ENCODE measurements at regions not wholly inside any gene's neighbourhood (a gene's known extent, or its start where the extent isn't known, plus 50 kb on each side); places are given as distances from the start of the nearest gene placed in this dataset.

- no peak for DNase-seq
Measured at GRCh38 chr7:340979-341694, 51.2 kb downstream of the FOXL3 start.

- DNase-seq, result no peak
Measured at GRCh38 chr7:341841-342638, 52.1 kb downstream of the FOXL3 start.

GRCh38 chr7:342681-343216 is 52.8 kb downstream of the FOXL3 start:
- DNase-seq, result no peak

DNA sequence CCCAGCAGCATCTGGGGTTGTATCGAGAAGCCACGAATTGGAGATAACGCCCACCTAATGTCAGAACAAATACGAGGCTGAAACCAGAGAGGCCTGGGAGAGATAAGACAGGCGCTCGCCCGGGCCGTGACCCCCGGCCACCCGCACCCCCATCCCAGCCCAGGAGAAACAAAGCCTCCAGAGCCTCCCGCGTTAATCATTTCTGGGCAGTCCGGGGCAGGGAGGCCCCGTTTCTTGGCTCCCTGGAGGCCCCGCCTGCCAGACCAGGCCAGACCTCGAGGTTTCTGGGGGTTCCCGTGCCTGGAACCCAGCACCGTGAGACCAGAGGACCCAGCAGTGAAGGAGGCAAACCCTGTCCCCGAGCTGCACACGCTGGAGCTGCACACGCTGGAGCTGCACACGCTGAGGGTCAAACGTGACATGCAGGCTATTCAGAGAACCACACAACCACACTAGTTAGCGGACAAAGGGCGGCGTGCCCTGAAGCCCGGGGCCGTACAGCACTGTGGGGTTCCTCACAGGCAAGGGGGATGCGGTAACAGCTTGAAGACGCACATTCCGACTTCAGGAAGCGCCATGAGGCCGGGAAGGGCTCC is 53.4 kb downstream of the FOXL3 start:
- DNase-seq, result no peak

- no peak for DNase-seq
Measured at GRCh38 chr7:343864-344607, 54.1 kb downstream of the FOXL3 start.

DNA sequence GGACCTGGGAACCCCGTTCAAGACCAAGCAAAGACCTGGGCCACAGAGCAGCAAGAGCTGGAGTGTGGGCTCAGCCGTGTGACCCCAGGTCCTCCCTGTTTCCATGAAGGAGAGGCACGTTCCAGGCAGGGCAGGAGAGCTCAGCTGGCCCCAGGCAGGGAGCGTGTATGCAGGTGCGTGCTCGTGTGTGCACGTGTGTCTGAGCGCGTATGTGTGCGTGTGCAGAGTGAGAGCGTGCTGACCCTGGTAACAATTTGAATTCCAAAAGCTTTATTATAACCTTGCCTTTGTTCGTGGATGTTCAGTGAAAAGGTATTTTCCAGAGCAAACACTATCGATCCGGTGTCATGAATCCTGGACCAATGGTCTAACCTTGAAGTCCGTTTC is 54.6 kb downstream of the FOXL3 start:
- DNase-seq, result no peak

- no peak for DNase-seq
Measured at GRCh38 chr7:346116-346898, 56.3 kb downstream of the FOXL3 start.

DNA sequence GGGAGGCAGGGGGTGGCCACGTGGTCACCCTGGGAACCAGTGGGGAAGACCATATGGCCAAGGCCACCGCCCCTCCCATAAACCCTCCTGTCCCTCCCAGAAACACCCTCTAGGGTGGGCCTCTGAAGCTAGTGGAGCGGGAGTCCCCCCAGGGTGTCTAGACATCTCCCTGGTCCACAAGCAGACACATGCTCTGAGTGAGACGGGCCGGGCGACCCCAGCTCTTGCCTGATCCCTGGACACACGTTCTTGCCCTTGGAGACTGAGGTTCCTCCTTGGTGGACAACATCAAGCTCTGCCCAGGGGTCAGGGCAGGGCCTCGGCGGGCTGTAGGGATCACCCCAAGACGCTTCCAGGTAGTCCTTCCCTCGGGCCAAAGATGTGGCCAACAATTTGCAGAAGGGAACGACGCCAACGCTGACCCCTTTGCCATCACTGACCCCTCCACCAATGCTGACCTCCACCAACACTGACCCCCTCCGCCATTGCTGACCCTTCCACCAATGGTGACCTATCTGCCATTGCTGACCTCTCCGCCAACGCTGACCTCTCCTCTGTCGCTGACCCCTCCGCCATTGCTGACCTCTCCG is 57.1 kb downstream of the FOXL3 start:
- no peak for DNase-seq

DNA sequence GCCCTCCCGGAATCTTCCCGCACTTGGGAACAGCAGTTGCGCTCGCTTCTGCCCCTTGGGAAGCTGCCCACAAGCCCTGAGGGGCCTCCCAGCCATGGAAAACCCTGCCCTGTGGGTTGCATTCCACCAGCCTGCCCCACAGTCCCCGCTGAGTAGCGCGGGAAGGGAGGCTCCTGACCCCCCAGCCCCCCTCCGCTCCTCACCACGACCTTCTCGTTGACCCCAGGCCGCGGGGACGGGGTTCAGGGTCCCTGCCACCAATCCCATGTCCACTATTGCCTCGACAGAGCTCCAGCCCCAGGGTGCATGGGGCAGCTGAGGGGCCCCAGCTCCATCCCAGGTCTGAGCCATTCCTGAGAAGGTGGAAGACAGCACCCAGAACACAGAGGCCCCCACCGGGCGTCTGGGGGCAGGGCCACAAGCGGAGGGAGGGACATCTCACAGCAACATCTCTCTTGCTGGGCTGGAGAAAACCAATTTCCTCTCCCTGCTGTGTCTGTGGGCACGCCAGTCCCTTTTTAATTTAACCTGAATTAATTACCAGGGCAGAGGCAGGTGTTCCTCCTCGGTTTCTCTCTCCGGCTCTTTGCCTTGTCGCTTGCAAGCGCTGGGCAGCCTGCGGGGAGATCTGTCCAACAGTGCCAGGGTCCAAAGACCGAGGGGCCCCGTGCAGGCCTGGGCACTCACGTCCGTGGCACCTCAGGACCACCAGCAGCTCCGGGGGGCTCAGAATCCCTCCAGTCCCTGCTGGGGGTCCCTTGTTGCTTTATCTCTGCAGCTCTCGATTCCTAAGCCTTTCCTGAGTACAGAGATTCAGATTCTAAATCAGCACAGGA is 57.9 kb downstream of the FOXL3 start:
- DNase-seq, result no peak

DNA sequence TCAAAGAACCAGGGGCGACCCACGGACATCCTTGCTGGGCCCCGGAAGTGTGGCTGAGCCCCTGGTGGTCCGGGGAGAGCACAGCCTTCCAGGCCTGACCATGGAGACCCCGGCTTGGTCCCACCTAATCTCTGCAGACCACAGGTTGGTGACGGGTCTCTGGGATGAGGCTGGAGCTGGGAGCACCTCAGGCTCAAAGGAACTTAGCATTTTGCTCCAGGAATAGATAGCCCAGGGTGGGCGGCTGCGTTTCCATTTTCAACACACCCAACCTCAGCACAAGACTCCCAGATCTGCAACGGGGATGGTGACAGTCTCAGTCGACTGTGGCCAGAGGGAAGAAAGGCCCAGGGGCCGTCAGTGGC is 58.5 kb downstream of the FOXL3 start:
- no peak for DNase-seq

- DNase-seq, result no peak
Measured at GRCh38 chr7:348962-349743, 59.2 kb downstream of the FOXL3 start.

DNA sequence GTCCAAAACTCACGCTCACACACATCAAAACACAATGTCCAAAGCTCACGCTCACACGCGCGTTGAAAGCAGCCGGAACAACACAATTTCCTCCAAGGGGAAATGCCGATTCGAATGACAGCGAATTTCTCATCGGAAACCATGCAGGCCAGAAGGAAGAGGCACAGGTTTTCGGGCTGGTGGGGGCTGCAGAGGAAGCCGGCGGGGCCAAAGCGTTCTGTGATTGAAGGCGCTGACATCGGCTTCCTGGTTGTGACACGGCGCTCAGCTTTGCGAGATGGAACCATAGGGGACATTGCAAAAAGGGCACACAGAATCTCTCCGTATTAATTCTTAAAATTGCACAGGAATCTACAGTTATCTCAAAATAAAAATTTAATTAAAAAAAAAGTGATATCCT is 61.3 kb downstream of the FOXL3 start:
- DNase-seq, result peak; percentile 34

GRCh38 chr7:351681-352480 is 61.9 kb downstream of the FOXL3 start:
- no peak for DNase-seq

- no peak for DNase-seq
Measured at GRCh38 chr7:353746-354325, 63.9 kb downstream of the FOXL3 start.

DNA sequence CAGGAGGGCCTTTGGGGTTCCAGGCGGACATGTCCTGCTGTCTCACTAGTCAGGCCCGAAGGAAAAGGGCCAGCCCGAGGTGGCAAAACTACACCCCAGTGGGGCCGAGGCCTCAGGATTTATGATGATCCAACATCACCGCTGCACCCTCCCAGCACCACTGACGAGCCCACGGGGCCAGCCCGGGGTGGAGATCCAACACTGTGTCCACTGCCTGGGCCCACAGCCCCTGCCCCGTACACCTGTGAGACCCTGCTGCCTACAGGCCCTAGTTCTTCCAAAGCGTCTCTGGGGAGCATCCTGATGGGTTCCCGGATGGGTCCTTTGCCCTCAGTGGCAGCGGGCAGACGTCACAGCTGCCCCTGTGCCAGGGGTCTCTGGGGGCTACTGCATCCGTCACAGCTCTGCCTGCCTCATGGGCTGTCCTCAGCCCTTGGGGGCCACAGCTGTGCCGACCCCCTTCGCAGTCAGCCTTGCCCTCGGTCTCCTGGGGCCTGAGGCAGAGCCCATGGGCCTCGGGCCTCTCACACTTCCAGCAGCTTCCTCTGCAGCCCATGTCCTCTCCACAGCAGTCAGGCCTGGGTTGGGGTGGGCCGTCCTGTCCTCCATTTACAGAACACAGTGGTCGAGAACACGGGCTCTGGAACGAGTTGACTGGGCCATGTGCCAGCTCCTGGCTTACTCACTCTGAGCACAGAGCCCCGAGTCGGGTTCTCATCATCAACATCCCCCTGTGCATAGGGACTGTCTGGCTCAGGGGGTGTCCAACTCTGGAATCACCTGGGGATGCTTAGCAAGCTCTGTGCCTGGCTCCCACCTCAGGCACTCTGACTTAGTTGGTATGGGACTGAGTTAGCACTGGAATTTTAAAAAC is 64.9 kb downstream of the FOXL3 start:
- DNase-seq, result no peak

DNA sequence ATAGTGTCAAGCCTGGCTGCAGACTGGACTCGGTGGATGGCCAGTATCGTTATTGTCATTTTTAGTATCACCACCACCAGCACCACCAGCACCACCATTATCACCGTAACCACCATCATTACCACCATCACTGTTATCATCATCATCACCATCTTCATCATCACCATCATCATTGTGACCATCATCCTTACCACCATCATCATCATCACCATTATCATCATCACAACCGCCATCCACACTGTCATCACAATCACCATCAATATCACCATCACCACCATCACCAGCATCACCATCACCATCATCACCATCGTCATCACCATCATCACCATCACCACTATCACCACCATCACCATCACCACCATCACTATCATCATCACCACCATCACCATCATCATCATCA is 65.6 kb downstream of the FOXL3 start:
- no peak for DNase-seq

DNA sequence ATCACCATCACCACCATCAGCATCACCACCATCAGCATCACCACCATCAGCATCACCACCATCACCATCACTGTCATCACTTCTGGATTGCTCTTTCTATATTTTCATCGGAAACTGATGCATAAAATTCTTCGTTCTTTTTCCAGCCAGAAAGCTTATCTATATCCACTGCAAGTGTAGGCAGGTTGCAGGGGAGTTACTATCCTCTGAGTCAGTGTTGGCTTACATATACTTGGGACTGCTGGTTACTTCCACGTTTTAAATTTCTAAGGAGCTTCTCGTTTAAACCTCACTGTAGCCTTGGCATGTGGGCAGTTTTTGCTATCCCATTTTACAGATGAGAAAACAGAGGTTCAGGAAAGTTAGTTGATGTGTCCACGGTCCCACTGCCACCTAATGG is 66.1 kb downstream of the FOXL3 start:
- DNase-seq, result no peak

Measured in activated gamma-delta T cell (primary cell).